HL-60 (cell line): ENCODE measurements at regions not wholly inside any gene's neighbourhood (a gene's known extent, or its start where the extent isn't known, plus 50 kb on each side); places are given as distances from the start of the nearest gene placed in this dataset.

ENCODE experiments used
- DNase-seq, 2 experiments: peaks; one replicate each; pipeline ENCODE4 v3.0.0-alpha.2; 2010 to 2020; ENCODE audit warnings: low read depth in 1 of 2, low spot score in 1 of 2
- H3K27ac ChIP-seq: fragments of 250-450 bp; sonication (Bioruptor Pico); replicated peaks from 2 replicates; pipeline ENCODE4 v1.5.1; 2020; ENCODE audit warnings: mild to moderate bottlenecking, moderate library complexity
- H3K27me3 ChIP-seq: fragments of 250-450 bp; sonication (Bioruptor Pico); 2 replicates; pipeline ENCODE4 v1.5.1; 2021; ENCODE audit warnings: mild to moderate bottlenecking, moderate library complexity; ENCODE audit not compliant: insufficient read depth, poor library complexity, severe bottlenecking
- H3K4me3 ChIP-seq: replicated peaks from 2 replicates; pipeline ENCODE4 v1.5.1; 2011; ENCODE audit warnings: mild to moderate bottlenecking, control low read depth, low read length; ENCODE audit not compliant: insufficient read depth
- CTCF ChIP-seq: IDR thresholded peaks from one replicate; pipeline ENCODE4 v1.5.1; 2011; ENCODE audit warnings: low read length, control low read depth, inconsistent platforms; ENCODE audit not compliant: insufficient read depth
- GABPA ChIP-seq: IDR thresholded peaks from 2 replicates; pipeline ENCODE4 v1.6.1; 2012; ENCODE audit warnings: low read depth
- POLR2AphosphoS5 ChIP-seq: IDR thresholded peaks from 2 replicates; pipeline ENCODE4 v1.6.1; 2012; ENCODE audit warnings: low read depth
- REST ChIP-seq: IDR thresholded peaks from 2 replicates; pipeline ENCODE4 v1.6.1; 2012; ENCODE audit warnings: low read depth; ENCODE audit not compliant: insufficient replicate concordance
- SPI1 ChIP-seq: IDR thresholded peaks from 2 replicates; pipeline ENCODE4 v1.6.1; 2012; ENCODE audit warnings: low read depth, mild to moderate bottlenecking, borderline replicate concordance

GRCh38 chr11:104549019-104549418 is 349.2 kb downstream of the CASP12 start:
- TF ChIP-seq REST (no peak), CTCF (no peak), GABPA (no peak), SPI1 (no peak), POLR2AphosphoS5 (no peak)
- no peak overlapping the region for H3K27ac ChIP-seq
- H3K27me3 ChIP-seq, result peaks cover 4% of the 10 kb centered on the region
- DNase-seq, result no peak
- H3K4me3 ChIP-seq, result no peak overlapping the region

GRCh38 chr11:104547996-104548661 is 350.1 kb downstream of the CASP12 start:
- TF ChIP-seq CTCF (no peak), GABPA (no peak), SPI1 (no peak), REST (no peak), POLR2AphosphoS5 (no peak)
- H3K27me3 ChIP-seq, result peaks cover 4% of the 10 kb centered on the region
- H3K4me3 ChIP-seq, result no peak overlapping the region
- no peak for DNase-seq
- no peak overlapping the region for H3K27ac ChIP-seq

- Histone ChIP-seq H3K27me3 (no peaks in the 10 kb centered on the region), H3K4me3 (no peak overlapping the region), H3K27ac (no peak overlapping the region)
- DNase-seq, result no peak
- TF ChIP-seq SPI1 (no peak), REST (no peak), GABPA (no peak), CTCF (no peak), POLR2AphosphoS5 (no peak)
Observed at GRCh38 chr11:104546501-104546900, 351.8 kb downstream of the CASP12 start.
